ENCODE measurements at regions not wholly inside any gene's neighbourhood (a gene's known extent, or its start where the extent isn't known, plus 50 kb on each side); places are given as distances from the start of the nearest gene placed in this dataset.

- DNase-seq (ENCODE audit: low read depth): no peak
Measured at GRCh38 chr6:168884050-168884645, 369.5 kb downstream of the THBS2 start.

- no peak for DNase-seq (ENCODE audit: low read depth)
Measured at GRCh38 chr6:168883410-168884049, 370.1 kb downstream of the THBS2 start.

- no peak for DNase-seq (ENCODE audit: low read depth)
Measured at GRCh38 chr6:168880271-168880670, 373.4 kb downstream of the THBS2 start.

GRCh38 chr6:168877821-168878282, 375.8 kb downstream of the THBS2 start:
- DNase-seq (ENCODE audit: low read depth): no peak

GRCh38 chr6:168876956-168877355, 376.7 kb downstream of the THBS2 start:
- DNase-seq (ENCODE audit: low read depth): no peak

GRCh38 chr6:168875811-168876576, 377.7 kb downstream of the THBS2 start:
- no peak for DNase-seq (ENCODE audit: low read depth)

- no peak for DNase-seq (ENCODE audit: low read depth)
Measured at GRCh38 chr6:168874637-168875036, 379.0 kb downstream of the THBS2 start.

GRCh38 chr6:168873278-168874190, 380.1 kb downstream of the THBS2 start:
- no peak for DNase-seq (ENCODE audit: low read depth)

GRCh38 chr6:168871642-168872315, 381.9 kb downstream of the THBS2 start:
- no peak for DNase-seq (ENCODE audit: low read depth)

- DNase-seq (ENCODE audit: low read depth): no peak
Measured at GRCh38 chr6:168870982-168871381, 382.7 kb downstream of the THBS2 start.

GRCh38 chr6:168867247-168868102, 386.2 kb downstream of the THBS2 start:
- DNase-seq (ENCODE audit: low read depth): no peak

- no peak for DNase-seq (ENCODE audit: low read depth)
Measured at GRCh38 chr6:168866534-168866933, 387.1 kb downstream of the THBS2 start.

GRCh38 chr6:168865522-168865921, 388.1 kb downstream of the THBS2 start:
- DNase-seq (ENCODE audit: low read depth): no peak

GRCh38 chr6:168864541-168865460, 388.8 kb downstream of the THBS2 start:
- no peak for DNase-seq (ENCODE audit: low read depth)

GRCh38 chr6:168863467-168863866, 390.2 kb downstream of the THBS2 start:
- no peak for DNase-seq (ENCODE audit: low read depth)

GRCh38 chr6:168862346-168862980, 391.2 kb downstream of the THBS2 start:
- no peak for DNase-seq (ENCODE audit: low read depth)

GRCh38 chr6:168860987-168861386, 392.7 kb downstream of the THBS2 start:
- DNase-seq (ENCODE audit: low read depth): no peak

GRCh38 chr6:168860341-168860740, 393.3 kb downstream of the THBS2 start:
- no peak for DNase-seq (ENCODE audit: low read depth)

GRCh38 chr6:168858926-168859325, 394.7 kb downstream of the THBS2 start:
- no peak for DNase-seq (ENCODE audit: low read depth)

Measured in T follicular helper cell (primary cell).